ENCODE measurements at regions not wholly inside any gene's neighbourhood (a gene's known extent, or its start where the extent isn't known, plus 50 kb on each side); places are given as distances from the start of the nearest gene placed in this dataset.

GRCh38 chr18:27600245-27600644, 415.1 kb upstream of the CHST9 start:
- H3K9ac ChIP-seq (ENCODE audit: low read depth, low read length), result no peak overlapping the region
- peaks cover 15% of the 10 kb centered on the region; the same call in 1 of the 2 replicates for H3K4me1 ChIP-seq (ENCODE audit: insufficient read depth, low read length)

GRCh38 chr18:27599202-27599829, 414.2 kb upstream of the CHST9 start:
- H3K4me3 ChIP-seq (ENCODE audit: low read length), result no peak overlapping the region
- peaks cover 6% of the 10 kb centered on the region; the same call in 1 of the 2 replicates for H3K4me1 ChIP-seq (ENCODE audit: insufficient read depth, low read length)
- no peaks in the 10 kb centered on the region for H3K36me3 ChIP-seq (ENCODE audit: insufficient read depth, low read depth, low read length)
- no peaks in the 10 kb centered on the region for H3K27me3 ChIP-seq (ENCODE audit: insufficient read depth, low read length)
- H3K27ac ChIP-seq (ENCODE audit: low read length), result no peak overlapping the region
- peaks cover 3% of the 10 kb centered on the region; the same call in 1 of the 2 replicates for H3K9me3 ChIP-seq (ENCODE audit: insufficient read depth, low read depth, low read length)
- no peak overlapping the region for H3K9ac ChIP-seq (ENCODE audit: low read depth, low read length)

More at GRCh38 chr18:27600245-27600644, 415.1 kb upstream of the CHST9 start:
- Histone ChIP-seq H3K9me3 (ENCODE audit: insufficient read depth, low read depth, low read length) (peaks cover 3% of the 10 kb centered on the region; the same call in 1 of the 2 replicates), H3K36me3 (ENCODE audit: insufficient read depth, low read depth, low read length) (no peaks in the 10 kb centered on the region), H3K4me3 (ENCODE audit: low read length) (no peak overlapping the region), H3K27ac (ENCODE audit: low read length) (no peak overlapping the region), H3K27me3 (ENCODE audit: insufficient read depth, low read length) (no peaks in the 10 kb centered on the region)

GRCh38 chr18:27595113-27595838, 410.2 kb upstream of the CHST9 start:
- Histone ChIP-seq H3K4me3 (ENCODE audit: low read length) (no peak overlapping the region), H3K27ac (ENCODE audit: low read length) (no peak overlapping the region), H3K9ac (ENCODE audit: low read depth, low read length) (no peak overlapping the region), H3K36me3 (ENCODE audit: insufficient read depth, low read depth, low read length) (no peaks in the 10 kb centered on the region), H3K4me1 (ENCODE audit: insufficient read depth, low read length) (no peaks in the 10 kb centered on the region; the same call in 1 of the 2 replicates), H3K9me3 (ENCODE audit: insufficient read depth, low read depth, low read length) (no peaks in the 10 kb centered on the region), H3K27me3 (ENCODE audit: insufficient read depth, low read length) (no peaks in the 10 kb centered on the region)

- no peaks in the 10 kb centered on the region for H3K36me3 ChIP-seq (ENCODE audit: insufficient read depth, low read depth, low read length)
- no peak overlapping the region for H3K9ac ChIP-seq (ENCODE audit: low read depth, low read length)
- no peak overlapping the region for H3K27ac ChIP-seq (ENCODE audit: low read length)
- H3K9me3 ChIP-seq (ENCODE audit: insufficient read depth, low read depth, low read length), result peaks cover 14% of the 10 kb centered on the region; the same call in 1 of the 2 replicates
- no peaks in the 10 kb centered on the region for H3K27me3 ChIP-seq (ENCODE audit: insufficient read depth, low read length)
- H3K4me3 ChIP-seq (ENCODE audit: low read length), result no peak overlapping the region
- no peaks in the 10 kb centered on the region for H3K4me1 ChIP-seq (ENCODE audit: insufficient read depth, low read length)
These were observed 400.6 kb upstream of the CHST9 start for GRCh38 chr18:27585602-27586173.

GRCh38 chr18:27583466-27583865, 398.4 kb upstream of the CHST9 start:
- Histone ChIP-seq H3K4me3 (ENCODE audit: low read length) (no peak overlapping the region), H3K27me3 (ENCODE audit: insufficient read depth, low read length) (no peaks in the 10 kb centered on the region), H3K36me3 (ENCODE audit: insufficient read depth, low read depth, low read length) (no peaks in the 10 kb centered on the region), H3K9ac (ENCODE audit: low read depth, low read length) (no peak overlapping the region), H3K9me3 (ENCODE audit: insufficient read depth, low read depth, low read length) (peaks cover 14% of the 10 kb centered on the region; the same call in 1 of the 2 replicates), H3K27ac (ENCODE audit: low read length) (no peak overlapping the region), H3K4me1 (ENCODE audit: insufficient read depth, low read length) (peaks cover 5% of the 10 kb centered on the region; the same call in 1 of the 2 replicates)

GRCh38 chr18:27582760-27583412, 397.8 kb upstream of the CHST9 start:
- no peak overlapping the region for H3K27ac ChIP-seq (ENCODE audit: low read length)
- peaks cover 14% of the 10 kb centered on the region; the same call in 1 of the 2 replicates for H3K9me3 ChIP-seq (ENCODE audit: insufficient read depth, low read depth, low read length)
- peaks cover 9% of the 10 kb centered on the region for H3K4me1 ChIP-seq (ENCODE audit: insufficient read depth, low read length)
- H3K9ac ChIP-seq (ENCODE audit: low read depth, low read length), result no peak overlapping the region
- H3K36me3 ChIP-seq (ENCODE audit: insufficient read depth, low read depth, low read length), result no peaks in the 10 kb centered on the region
- H3K27me3 ChIP-seq (ENCODE audit: insufficient read depth, low read length), result no peaks in the 10 kb centered on the region
- no peak overlapping the region for H3K4me3 ChIP-seq (ENCODE audit: low read length)

GRCh38 chr18:27581296-27581904, 396.3 kb upstream of the CHST9 start:
- Histone ChIP-seq H3K36me3 (ENCODE audit: insufficient read depth, low read depth, low read length) (no peaks in the 10 kb centered on the region), H3K4me1 (ENCODE audit: insufficient read depth, low read length) (peaks cover 18% of the 10 kb centered on the region), H3K9ac (ENCODE audit: low read depth, low read length) (no peak overlapping the region), H3K27ac (ENCODE audit: low read length) (no peak overlapping the region), H3K4me3 (ENCODE audit: low read length) (no peak overlapping the region), H3K9me3 (ENCODE audit: insufficient read depth, low read depth, low read length) (peaks cover 14% of the 10 kb centered on the region; the same call in 1 of the 2 replicates), H3K27me3 (ENCODE audit: insufficient read depth, low read length) (no peaks in the 10 kb centered on the region)

GRCh38 chr18:27579364-27579763, 394.3 kb upstream of the CHST9 start:
- Histone ChIP-seq H3K27me3 (ENCODE audit: insufficient read depth, low read length) (no peaks in the 10 kb centered on the region), H3K27ac (ENCODE audit: low read length) (no peak overlapping the region), H3K4me1 (ENCODE audit: insufficient read depth, low read length) (peaks cover 18% of the 10 kb centered on the region), H3K9me3 (ENCODE audit: insufficient read depth, low read depth, low read length) (peaks cover 14% of the 10 kb centered on the region; the same call in 1 of the 2 replicates), H3K36me3 (ENCODE audit: insufficient read depth, low read depth, low read length) (no peaks in the 10 kb centered on the region), H3K9ac (ENCODE audit: low read depth, low read length) (no peak overlapping the region), H3K4me3 (ENCODE audit: low read length) (no peak overlapping the region)

GRCh38 chr18:27577752-27578151, 392.6 kb upstream of the CHST9 start:
- Histone ChIP-seq H3K36me3 (ENCODE audit: insufficient read depth, low read depth, low read length) (no peaks in the 10 kb centered on the region), H3K4me3 (ENCODE audit: low read length) (peak overlapping the region; percentile 29; the same call in 1 of the 2 replicates), H3K9ac (ENCODE audit: low read depth, low read length) (peak overlapping the region; percentile 47; the same call in 1 of the 2 replicates), H3K4me1 (ENCODE audit: insufficient read depth, low read length) (peaks cover 18% of the 10 kb centered on the region), H3K27me3 (ENCODE audit: insufficient read depth, low read length) (no peaks in the 10 kb centered on the region), H3K27ac (ENCODE audit: low read length) (no peak overlapping the region), H3K9me3 (ENCODE audit: insufficient read depth, low read depth, low read length) (peaks cover 14% of the 10 kb centered on the region; the same call in 1 of the 2 replicates)

GRCh38 chr18:27577265-27577664, 392.2 kb upstream of the CHST9 start:
- no peak overlapping the region for H3K9ac ChIP-seq (ENCODE audit: low read depth, low read length)
- peaks cover 12% of the 10 kb centered on the region; the same call in 1 of the 2 replicates for H3K9me3 ChIP-seq (ENCODE audit: insufficient read depth, low read depth, low read length)
- peak overlapping the region; percentile 60 for H3K27ac ChIP-seq (ENCODE audit: low read length)
- H3K36me3 ChIP-seq (ENCODE audit: insufficient read depth, low read depth, low read length), result no peaks in the 10 kb centered on the region
- H3K4me1 ChIP-seq (ENCODE audit: insufficient read depth, low read length), result peaks cover 18% of the 10 kb centered on the region
- H3K27me3 ChIP-seq (ENCODE audit: insufficient read depth, low read length), result no peaks in the 10 kb centered on the region
- no peak overlapping the region for H3K4me3 ChIP-seq (ENCODE audit: low read length)

GRCh38 chr18:27567434-27567833, 382.3 kb upstream of the CHST9 start:
- H3K9me3 ChIP-seq (ENCODE audit: insufficient read depth, low read depth, low read length), result peaks cover 3% of the 10 kb centered on the region; the same call in 1 of the 2 replicates
- no peak overlapping the region for H3K27ac ChIP-seq (ENCODE audit: low read length)
- H3K4me1 ChIP-seq (ENCODE audit: insufficient read depth, low read length), result peaks cover 10% of the 10 kb centered on the region; the same call in 1 of the 2 replicates
- H3K4me3 ChIP-seq (ENCODE audit: low read length), result no peak overlapping the region
- H3K36me3 ChIP-seq (ENCODE audit: insufficient read depth, low read depth, low read length), result no peaks in the 10 kb centered on the region
- H3K9ac ChIP-seq (ENCODE audit: low read depth, low read length), result no peak overlapping the region
- no peaks in the 10 kb centered on the region for H3K27me3 ChIP-seq (ENCODE audit: insufficient read depth, low read length)

All from iPS-20b (cell line).